OCI-LY1 (cell line): ENCODE measurements at regions not wholly inside any gene's neighbourhood (a gene's known extent, or its start where the extent isn't known, plus 50 kb on each side); places are given as distances from the start of the nearest gene placed in this dataset.

Experiments used
- CTCF ChIP-seq: fragments of 200-600 bp; sonication (generic), shearing (Covaris generic); IDR thresholded peaks from 2 replicates; pipeline ENCODE4 v1.5.1; 2017; ENCODE audit warnings: mild to moderate bottlenecking, antibody characterized with exemption, low read length, moderate library complexity, mixed read lengths
- EZH2 ChIP-seq: fragments of 200-600 bp; sonication (generic), shearing (Covaris generic); IDR thresholded peaks from 2 replicates; pipeline ENCODE4 v1.8.0; 2017; ENCODE audit warnings: borderline replicate concordance, mixed run types, mild to moderate bottlenecking, antibody characterized with exemption, low read length, moderate library complexity, mixed read lengths

- TF ChIP-seq EZH2 (no peak), CTCF (no peak)
Measured at GRCh38 chr4:22997358-22998224, 304.9 kb downstream of the GBA3 start.
